ENCODE measurements at regions not wholly inside any gene's neighbourhood (a gene's known extent, or its start where the extent isn't known, plus 50 kb on each side); places are given as distances from the start of the nearest gene placed in this dataset.

DNA sequence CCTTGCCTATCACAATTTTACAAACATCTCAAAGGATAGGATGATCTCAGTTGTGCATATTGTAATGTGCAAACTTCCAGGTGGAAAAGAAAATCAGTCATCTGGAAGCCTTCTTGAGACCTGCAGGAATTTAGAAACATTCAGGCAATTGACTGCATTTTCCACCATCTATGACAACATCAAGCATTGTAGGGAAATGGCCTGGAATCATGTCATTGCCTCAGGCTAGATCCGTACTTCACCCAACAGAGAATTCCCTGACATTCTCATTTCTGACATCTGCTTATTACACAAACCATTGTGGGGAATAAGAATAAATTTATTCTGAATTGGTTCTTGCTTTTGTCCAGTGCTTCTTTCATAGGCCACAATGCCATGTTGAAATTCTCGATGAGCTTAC lies 124.9 kb upstream of the NPVF start:
- TF ChIP-seq, protein P1, sequence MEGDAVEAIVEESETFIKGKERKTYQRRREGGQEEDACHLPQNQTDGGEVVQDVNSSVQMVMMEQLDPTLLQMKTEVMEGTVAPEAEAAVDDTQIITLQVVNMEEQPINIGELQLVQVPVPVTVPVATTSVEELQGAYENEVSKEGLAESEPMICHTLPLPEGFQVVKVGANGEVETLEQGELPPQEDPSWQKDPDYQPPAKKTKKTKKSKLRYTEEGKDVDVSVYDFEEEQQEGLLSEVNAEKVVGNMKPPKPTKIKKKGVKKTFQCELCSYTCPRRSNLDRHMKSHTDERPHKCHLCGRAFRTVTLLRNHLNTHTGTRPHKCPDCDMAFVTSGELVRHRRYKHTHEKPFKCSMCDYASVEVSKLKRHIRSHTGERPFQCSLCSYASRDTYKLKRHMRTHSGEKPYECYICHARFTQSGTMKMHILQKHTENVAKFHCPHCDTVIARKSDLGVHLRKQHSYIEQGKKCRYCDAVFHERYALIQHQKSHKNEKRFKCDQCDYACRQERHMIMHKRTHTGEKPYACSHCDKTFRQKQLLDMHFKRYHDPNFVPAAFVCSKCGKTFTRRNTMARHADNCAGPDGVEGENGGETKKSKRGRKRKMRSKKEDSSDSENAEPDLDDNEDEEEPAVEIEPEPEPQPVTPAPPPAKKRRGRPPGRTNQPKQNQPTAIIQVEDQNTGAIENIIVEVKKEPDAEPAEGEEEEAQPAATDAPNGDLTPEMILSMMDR (IDR thresholded peaks at IDR 0.05), result no peak
- TF ChIP-seq POLR2A (IDR thresholded peaks at IDR 0.05; ENCODE audit: low read length), result no peak
- TF ChIP-seq MYC (IDR thresholded peaks at IDR 0.05; ENCODE audit: borderline replicate concordance, low read length), result no peak
- no peak for TF ChIP-seq ZSCAN20 (CRISPR knock-in tag; IDR thresholded peaks at IDR 0.05)
- TF ChIP-seq, protein P2, sequence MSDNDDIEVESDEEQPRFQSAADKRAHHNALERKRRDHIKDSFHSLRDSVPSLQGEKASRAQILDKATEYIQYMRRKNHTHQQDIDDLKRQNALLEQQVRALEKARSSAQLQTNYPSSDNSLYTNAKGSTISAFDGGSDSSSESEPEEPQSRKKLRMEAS (IDR thresholded peaks at IDR 0.05), result no peak

All from A549 (cell line).